BLaER1 (cell line): ENCODE measurements at regions not wholly inside any gene's neighbourhood (a gene's known extent, or its start where the extent isn't known, plus 50 kb on each side); places are given as distances from the start of the nearest gene placed in this dataset.
A peak's percentile ranks its signal among the peaks of the same experiment; 100 is the strongest.

Source experiments
- H3K27ac ChIP-seq: shearing (Covaris generic); formaldehyde crosslinking; 2 replicates; pipeline ENCODE4 v1.8.1; 2022
- H3K27me3 ChIP-seq: shearing (Covaris generic); formaldehyde crosslinking; 2 replicates; pipeline ENCODE4 v1.8.1; 2022
- H3K36me3 ChIP-seq: shearing (Covaris generic); formaldehyde crosslinking; 2 replicates; pipeline ENCODE4 v1.8.1; 2022
- H3K4me1 ChIP-seq: shearing (Covaris generic); formaldehyde crosslinking; 2 replicates; pipeline ENCODE4 v1.8.1; 2022
- H3K4me2 ChIP-seq: shearing (Covaris generic); formaldehyde crosslinking; 2 replicates; pipeline ENCODE4 v1.8.1; 2022
- H3K4me3 ChIP-seq: shearing (Covaris generic); formaldehyde crosslinking; 2 replicates; pipeline ENCODE4 v1.8.1; 2022
- H3K9ac ChIP-seq: shearing (Covaris generic); formaldehyde crosslinking; 2 replicates; pipeline ENCODE4 v1.8.1; 2022
- H3K9me3 ChIP-seq: shearing (Covaris generic); formaldehyde crosslinking; 2 replicates; pipeline ENCODE4 v1.8.1; 2022
- H4K20me1 ChIP-seq: shearing (Covaris generic); formaldehyde crosslinking; 2 replicates; pipeline ENCODE4 v1.8.1; 2022
- Cebpa-rat ChIP-seq: shearing (Covaris generic); IDR thresholded peaks from 2 replicates; pipeline ENCODE4 v1.8.1; 2022

- Histone ChIP-seq H3K27me3 (no peaks in the 10 kb centered on the region), H3K9ac (no peak overlapping the region), H3K4me1 (no peaks in the 10 kb centered on the region), H4K20me1 (no peaks in the 10 kb centered on the region), H3K36me3 (no peaks in the 10 kb centered on the region), H3K27ac (no peak overlapping the region), H3K4me3 (no peak overlapping the region), H3K4me2 (no peak overlapping the region), H3K9me3 (no peaks in the 10 kb centered on the region)
- no peak for TF ChIP-seq Cebpa-rat
These were observed 214.9 kb upstream of the SPRED2 start for GRCh38 chr2:65647249-65647842.

GRCh38 chr2:65640793-65641103, 208.3 kb upstream of the SPRED2 start:
- H3K27ac ChIP-seq = no peak overlapping the region
- H3K27me3 ChIP-seq = no peaks in the 10 kb centered on the region
- H3K9me3 ChIP-seq = no peaks in the 10 kb centered on the region
- no peak for TF ChIP-seq Cebpa-rat
- no peaks in the 10 kb centered on the region for H4K20me1 ChIP-seq
- H3K4me2 ChIP-seq = no peak overlapping the region
- H3K4me1 ChIP-seq = no peaks in the 10 kb centered on the region
- no peak overlapping the region for H3K4me3 ChIP-seq
- no peaks in the 10 kb centered on the region for H3K36me3 ChIP-seq
- H3K9ac ChIP-seq = no peak overlapping the region

- Histone ChIP-seq H3K27ac (no peak overlapping the region), H3K9ac (no peak overlapping the region), H3K4me3 (no peak overlapping the region), H3K4me1 (peaks cover 4% of the 10 kb centered on the region; the same call in 1 of the 2 replicates), H3K9me3 (no peaks in the 10 kb centered on the region), H3K27me3 (no peaks in the 10 kb centered on the region), H4K20me1 (no peaks in the 10 kb centered on the region), H3K36me3 (no peaks in the 10 kb centered on the region), H3K4me2 (no peak overlapping the region)
- TF ChIP-seq Cebpa-rat = no peak
These were observed 206.9 kb upstream of the SPRED2 start for GRCh38 chr2:65639156-65639864.

- H3K9me3 ChIP-seq = no peaks in the 10 kb centered on the region
- no peak for TF ChIP-seq Cebpa-rat
- peaks cover 10% of the 10 kb centered on the region for H3K4me1 ChIP-seq
- H4K20me1 ChIP-seq = no peaks in the 10 kb centered on the region
- no peaks in the 10 kb centered on the region for H3K27me3 ChIP-seq
- H3K4me2 ChIP-seq = no peak overlapping the region
- no peak overlapping the region for H3K27ac ChIP-seq
- H3K9ac ChIP-seq = no peak overlapping the region
- no peak overlapping the region for H3K4me3 ChIP-seq
- no peaks in the 10 kb centered on the region for H3K36me3 ChIP-seq
These were observed 206.0 kb upstream of the SPRED2 start for GRCh38 chr2:65638443-65638842.

- H4K20me1 ChIP-seq = no peaks in the 10 kb centered on the region
These were observed 204.5 kb upstream of the SPRED2 start for GRCh38 chr2:65636813-65637483.

GRCh38 chr2:65636024-65636423, 203.6 kb upstream of the SPRED2 start:
- Histone ChIP-seq H3K9ac (no peak overlapping the region), H3K27ac (no peak overlapping the region), H3K4me3 (no peak overlapping the region), H4K20me1 (no peaks in the 10 kb centered on the region), H3K27me3 (no peaks in the 10 kb centered on the region), H3K36me3 (no peaks in the 10 kb centered on the region), H3K9me3 (no peaks in the 10 kb centered on the region), H3K4me1 (peaks cover 10% of the 10 kb centered on the region), H3K4me2 (no peak overlapping the region)
- TF ChIP-seq Cebpa-rat = no peak

More at GRCh38 chr2:65636813-65637483, 204.5 kb upstream of the SPRED2 start:
- no peak overlapping the region for H3K4me2 ChIP-seq
- no peak overlapping the region for H3K27ac ChIP-seq
- H3K4me1 ChIP-seq = peaks cover 10% of the 10 kb centered on the region
- no peak overlapping the region for H3K9ac ChIP-seq
- no peak for TF ChIP-seq Cebpa-rat
- no peaks in the 10 kb centered on the region for H3K27me3 ChIP-seq
- H3K9me3 ChIP-seq = no peaks in the 10 kb centered on the region
- no peak overlapping the region for H3K4me3 ChIP-seq
- no peaks in the 10 kb centered on the region for H3K36me3 ChIP-seq

GRCh38 chr2:65634304-65634703, 201.9 kb upstream of the SPRED2 start:
- Histone ChIP-seq H4K20me1 (no peaks in the 10 kb centered on the region), H3K9me3 (no peaks in the 10 kb centered on the region), H3K4me1 (peaks cover 10% of the 10 kb centered on the region), H3K36me3 (no peaks in the 10 kb centered on the region), H3K9ac (no peak overlapping the region), H3K27me3 (no peaks in the 10 kb centered on the region), H3K4me2 (0 out of 2 replicates have a peak overlapping the region, but pooled peaks have one; percentile 12), H3K27ac (no peak overlapping the region), H3K4me3 (no peak overlapping the region)
- TF ChIP-seq Cebpa-rat = no peak

- Histone ChIP-seq H4K20me1 (no peaks in the 10 kb centered on the region), H3K9me3 (0 out of 2 replicates have a peak, but pooled peaks cover 6% of the 10 kb centered on the region), H3K27me3 (no peaks in the 10 kb centered on the region), H3K36me3 (no peaks in the 10 kb centered on the region), H3K4me3 (no peak overlapping the region), H3K4me2 (no peak overlapping the region), H3K4me1 (peaks cover 10% of the 10 kb centered on the region), H3K27ac (no peak overlapping the region), H3K9ac (no peak overlapping the region)
- no peak for TF ChIP-seq Cebpa-rat
These were observed 198.2 kb upstream of the SPRED2 start for GRCh38 chr2:65630643-65631042.

- H3K9ac ChIP-seq = no peak overlapping the region
These were observed 195.8 kb upstream of the SPRED2 start for GRCh38 chr2:65628156-65628555.

GRCh38 chr2:65626831-65627230, 194.4 kb upstream of the SPRED2 start:
- H4K20me1 ChIP-seq = no peaks in the 10 kb centered on the region
- H3K9ac ChIP-seq = no peak overlapping the region
- H3K27me3 ChIP-seq = no peaks in the 10 kb centered on the region
- no peak for TF ChIP-seq Cebpa-rat
- H3K9me3 ChIP-seq = 0 out of 2 replicates have a peak, but pooled peaks cover 6% of the 10 kb centered on the region
- no peak overlapping the region for H3K4me3 ChIP-seq
- no peak overlapping the region for H3K27ac ChIP-seq
- H3K4me1 ChIP-seq = no peaks in the 10 kb centered on the region
- no peak overlapping the region for H3K4me2 ChIP-seq
- no peaks in the 10 kb centered on the region for H3K36me3 ChIP-seq

More at GRCh38 chr2:65628156-65628555, 195.8 kb upstream of the SPRED2 start:
- H3K9me3 ChIP-seq = 0 out of 2 replicates have a peak, but pooled peaks cover 6% of the 10 kb centered on the region
- H3K27me3 ChIP-seq = no peaks in the 10 kb centered on the region
- H3K4me3 ChIP-seq = no peak overlapping the region
- no peak for TF ChIP-seq Cebpa-rat
- no peaks in the 10 kb centered on the region for H4K20me1 ChIP-seq
- no peaks in the 10 kb centered on the region for H3K4me1 ChIP-seq
- no peaks in the 10 kb centered on the region for H3K36me3 ChIP-seq
- H3K4me2 ChIP-seq = no peak overlapping the region
- H3K27ac ChIP-seq = no peak overlapping the region
